ENCODE measurements at regions not wholly inside any gene's neighbourhood (a gene's known extent, or its start where the extent isn't known, plus 50 kb on each side); places are given as distances from the start of the nearest gene placed in this dataset.

DNA sequence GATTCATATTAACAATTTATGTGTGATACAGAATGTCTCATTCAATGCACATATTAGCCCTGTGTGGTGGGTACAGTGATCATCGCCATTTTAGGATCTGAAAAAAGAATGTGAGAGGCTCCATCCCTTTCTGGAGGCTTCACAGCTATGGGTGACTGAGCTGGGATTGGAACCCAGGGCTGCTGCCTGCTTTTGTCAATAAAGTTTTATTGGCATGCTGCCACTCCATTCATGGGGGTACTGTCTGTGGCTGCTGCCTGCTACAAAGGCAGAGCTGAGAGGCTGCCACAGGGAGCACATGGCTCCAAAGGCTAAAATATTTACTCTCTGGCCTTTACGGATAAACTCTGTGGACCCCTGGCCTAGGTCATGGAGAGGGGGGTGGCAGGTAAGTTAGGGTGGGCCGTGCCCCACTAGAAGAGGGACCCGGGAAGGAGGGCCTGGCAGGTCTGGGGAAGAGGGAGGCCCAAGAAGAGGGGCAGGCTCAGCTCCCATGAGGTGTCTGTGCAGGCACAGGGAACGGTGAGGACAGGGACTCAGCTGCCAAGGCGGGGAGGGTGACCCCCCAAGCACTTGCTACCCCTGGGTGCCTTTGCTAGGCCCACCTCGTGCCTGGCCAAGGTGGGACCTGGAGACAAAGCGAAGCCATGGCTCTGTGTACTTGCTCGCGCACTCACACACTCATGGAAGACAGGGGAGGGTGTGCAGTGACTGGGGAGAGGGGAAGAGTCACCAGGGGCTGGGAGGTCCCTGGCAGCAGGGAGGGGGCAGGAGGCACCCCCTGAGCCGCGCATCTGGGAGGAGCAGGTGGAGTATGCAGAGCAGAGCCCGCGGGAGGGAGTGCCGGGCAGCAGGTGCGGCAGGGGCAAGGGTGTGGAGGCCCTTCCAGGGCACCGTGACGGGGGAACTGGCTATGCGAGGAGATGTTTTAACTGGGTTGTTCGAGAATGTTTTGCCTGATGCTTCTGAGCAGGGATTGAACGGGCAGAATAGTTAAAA is 335.3 kb downstream of the CTTN start:
- no peak for TF ChIP-seq YY1 (IDR thresholded peaks at IDR 0.05; ENCODE audit: extremely low read depth, insufficient replicate concordance, low read depth, low read length)
- no peak for TF ChIP-seq RAD21 (IDR thresholded peaks at IDR 0.05; ENCODE audit: low read depth)
- ChIA-PET RAD21 (ENCODE audit: low non-redundant PET in 1 of 2, low total read pairs in 2 of 2, uncharacterized antibody in 2 of 2, unreplicated experiment in 2 of 2) (no interaction called here), POLR2A (no interaction called here), CTCF (no interaction called here)
- H3K79me2 ChIP-seq (ENCODE audit: insufficient read depth, low read length): no peaks in the 10 kb centered on the region
- intact Hi-C loops (cut with micrococcal nuclease): no loop called here
- peak overlapping the region; percentile 72 for H3K4me2 ChIP-seq (ENCODE audit: low read length)
- no peak overlapping the region for H2AFZ ChIP-seq (ENCODE audit: low read depth, low read length, poor library complexity, severe bottlenecking)
- H3K9me3 ChIP-seq (ENCODE audit: control insufficient read depth in 1 of 2, insufficient read depth in 1 of 2, low read depth in 1 of 2, low read length in 2 of 2): no peaks in the 10 kb centered on the region
- no peaks in the 10 kb centered on the region for H4K20me1 ChIP-seq (ENCODE audit: insufficient read depth)
- H3K9me2 ChIP-seq (ENCODE audit: insufficient read depth): no peaks in the 10 kb centered on the region
- ATAC-seq (no peak; the same call in 1 of the 2 replicates), DNase-seq (ENCODE audit: low read depth, low spot score) (no peak)
- H3K4me3 ChIP-seq (replicated peaks in 1 of 2; ENCODE audit: low read depth in 1 of 2, low read length in 2 of 2): no peak overlapping the region
- no peaks in the 10 kb centered on the region for H3K27me3 ChIP-seq (ENCODE audit: insufficient read depth, low read length)
- no peaks in the 10 kb centered on the region for H3K36me3 ChIP-seq (ENCODE audit: control insufficient read depth in 1 of 2, insufficient read depth in 2 of 2, low read length in 2 of 2)
- H3K27ac ChIP-seq (ENCODE audit: low read depth, low read length): no peak overlapping the region
- no peak overlapping the region for H3K9ac ChIP-seq (ENCODE audit: low read length)
- BruUV-seq (replicated peaks): no TSS peak
- peaks cover 12 to 19% of the 10 kb centered on the region in 2 experiments for H3K4me1 ChIP-seq (ENCODE audit: control insufficient read depth in 1 of 2, insufficient read depth in 2 of 2, low read length in 2 of 2)

DNA sequence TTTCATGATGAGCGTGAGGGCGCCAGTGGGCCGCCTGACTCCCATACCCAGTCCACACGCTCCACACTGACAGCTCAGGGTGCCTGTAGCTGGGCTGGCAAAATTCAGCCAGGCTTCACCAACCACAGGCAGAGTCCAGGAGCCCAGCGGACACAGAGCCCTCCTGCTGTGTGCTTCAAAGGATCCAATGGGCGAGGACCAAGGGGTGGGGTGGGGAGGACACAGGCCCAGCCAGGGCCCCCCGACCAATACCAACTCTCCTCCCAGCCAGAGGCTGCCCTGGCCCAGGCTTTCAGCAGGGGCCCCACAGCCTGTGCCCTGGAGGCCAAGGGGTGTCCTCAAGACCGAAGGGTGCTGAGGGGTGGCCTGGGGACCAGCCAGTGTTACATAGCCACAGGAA is 336.1 kb downstream of the CTTN start:
- no peaks in the 10 kb centered on the region for H4K20me1 ChIP-seq (ENCODE audit: insufficient read depth)
- no peak overlapping the region for H3K27ac ChIP-seq (ENCODE audit: low read depth, low read length)
- H3K9me2 ChIP-seq (ENCODE audit: insufficient read depth): no peaks in the 10 kb centered on the region
- ChIA-PET RAD21 (ENCODE audit: low non-redundant PET in 1 of 2, low total read pairs in 2 of 2, uncharacterized antibody in 2 of 2, unreplicated experiment in 2 of 2) (no interaction called here), CTCF (no interaction called here), POLR2A (no interaction called here)
- ATAC-seq (no peak), DNase-seq (ENCODE audit: low read depth, low spot score) (no peak)
- no peaks in the 10 kb centered on the region for H3K9me3 ChIP-seq (ENCODE audit: control insufficient read depth in 1 of 2, insufficient read depth in 1 of 2, low read depth in 1 of 2, low read length in 2 of 2)
- H3K4me2 ChIP-seq (ENCODE audit: low read length): no peak overlapping the region
- H3K4me3 ChIP-seq (replicated peaks in 1 of 2; ENCODE audit: low read depth in 1 of 2, low read length in 2 of 2): no peak overlapping the region
- H3K4me1 ChIP-seq (ENCODE audit: control insufficient read depth in 1 of 2, insufficient read depth in 2 of 2, low read length in 2 of 2): peaks cover 12 to 19% of the 10 kb centered on the region in 2 experiments
- H3K79me2 ChIP-seq (ENCODE audit: insufficient read depth, low read length): no peaks in the 10 kb centered on the region
- TF ChIP-seq POLR2AphosphoS5 (IDR thresholded peaks at IDR 0.05; ENCODE audit: low read depth, low read length): no peak
- TF ChIP-seq, protein P1, sequence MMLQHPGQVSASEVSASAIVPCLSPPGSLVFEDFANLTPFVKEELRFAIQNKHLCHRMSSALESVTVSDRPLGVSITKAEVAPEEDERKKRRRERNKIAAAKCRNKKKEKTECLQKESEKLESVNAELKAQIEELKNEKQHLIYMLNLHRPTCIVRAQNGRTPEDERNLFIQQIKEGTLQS (IDR thresholded peaks at IDR 0.05): no peak
- H3K9ac ChIP-seq (ENCODE audit: low read length): no peak overlapping the region
- no peak overlapping the region for H2AFZ ChIP-seq (ENCODE audit: low read depth, low read length, poor library complexity, severe bottlenecking)
- intact Hi-C loops (cut with micrococcal nuclease): no loop called here
- no peaks in the 10 kb centered on the region for H3K27me3 ChIP-seq (ENCODE audit: insufficient read depth, low read length)
- BruUV-seq (replicated peaks): no TSS peak
- no peaks in the 10 kb centered on the region for H3K36me3 ChIP-seq (ENCODE audit: control insufficient read depth in 1 of 2, insufficient read depth in 2 of 2, low read length in 2 of 2)
